CD14-positive monocyte (primary cell): ENCODE measurements at regions not wholly inside any gene's neighbourhood (a gene's known extent, or its start where the extent isn't known, plus 50 kb on each side); places are given as distances from the start of the nearest gene placed in this dataset.

ENCODE experiments used
- DNase-seq, 3 donors: peaks; one replicate each; pipeline ENCODE4 v3.0.0-alpha.2; 2011 to 2022
- H2AFZ ChIP-seq: 2 replicates; pipeline ENCODE4 v1.6.0; 2012; ENCODE audit warnings: mild to moderate bottlenecking, low read depth, low read length, inconsistent platforms; ENCODE audit not compliant: insufficient read depth, poor library complexity, severe bottlenecking
- H3K27ac ChIP-seq, 2 donors: 1 replicate in 1 of 2; 2 replicates in 1 of 2; pipeline ENCODE4 v1.5.1; 2012 to 2013; ENCODE audit warnings: low read length in 2 of 2, control low read depth in 1 of 2, inconsistent platforms in 1 of 2, low read depth in 1 of 2, mild to moderate bottlenecking in 1 of 2
- H3K27me3 ChIP-seq, 2 donors: one replicate each; pipeline versions ENCODE4 v1.6.0 to v1.6.1; 2011 to 2013; ENCODE audit warnings: low read length in 2 of 2; ENCODE audit not compliant: control insufficient read depth in 2 of 2, insufficient read depth in 2 of 2
- H3K36me3 ChIP-seq, 2 donors: replicated peaks in 1 of 2; 1 replicate in 1 of 2; 2 replicates in 1 of 2; pipeline versions ENCODE4 v1.5.1 to v1.6.1; 2012 to 2013; ENCODE audit warnings: low read length in 2 of 2, control low read depth in 1 of 2, inconsistent platforms in 1 of 2, mild to moderate bottlenecking in 1 of 2; ENCODE audit not compliant: insufficient read depth in 2 of 2, control insufficient read depth in 1 of 2
- H3K4me1 ChIP-seq, 2 donors: 1 replicate in 1 of 2; 2 replicates in 1 of 2; pipeline versions ENCODE4 v1.5.1 to v1.6.1; 2012 to 2013; ENCODE audit warnings: low read length in 2 of 2, control low read depth in 1 of 2, inconsistent platforms in 1 of 2, mild to moderate bottlenecking in 1 of 2, moderate library complexity in 1 of 2; ENCODE audit not compliant: insufficient read depth in 2 of 2, control insufficient read depth in 1 of 2
- H3K4me2 ChIP-seq: replicated peaks from 2 replicates; pipeline ENCODE3; 2012; ENCODE audit warnings: low read length, moderate library complexity, mild to moderate bottlenecking; ENCODE audit not compliant: poor library complexity, severe bottlenecking; ENCODE audit errors: extremely low read depth
- H3K4me3 ChIP-seq, 3 experiments: fragments of 200-600 bp in 1 of 3; sonication (generic) in 1 of 3; replicated peaks in 1 of 3; 1 replicate in 2 of 3; 2 replicates in 1 of 3; pipeline ENCODE4 v1.5.1; 2011 to 2013; ENCODE audit warnings: low read length in 3 of 3, mild to moderate bottlenecking in 3 of 3, control low read depth in 2 of 3, low read depth in 2 of 3, inconsistent platforms in 1 of 3, moderate library complexity in 1 of 3
- H3K79me2 ChIP-seq: 2 replicates; pipeline ENCODE4 v1.6.0; 2012; ENCODE audit warnings: mild to moderate bottlenecking, control low read depth, inconsistent platforms, low read length, moderate library complexity; ENCODE audit not compliant: insufficient read depth
- H3K9ac ChIP-seq: 2 replicates; pipeline ENCODE4 v1.6.0; 2017; ENCODE audit warnings: low read length, mild to moderate bottlenecking; ENCODE audit not compliant: insufficient read depth, poor library complexity, severe bottlenecking
- H3K9me3 ChIP-seq, 2 donors: replicated peaks in 1 of 2; 1 replicate in 1 of 2; 2 replicates in 1 of 2; pipeline versions ENCODE4 v1.5.1 to v1.6.1; 2012 to 2013; ENCODE audit warnings: low read length in 2 of 2, control low read depth in 1 of 2; ENCODE audit not compliant: control insufficient read depth in 1 of 2, insufficient read depth in 1 of 2
- H4K20me1 ChIP-seq: 2 replicates; pipeline ENCODE4 v1.6.0; 2012; ENCODE audit warnings: mild to moderate bottlenecking, low read length, control low read depth, moderate library complexity; ENCODE audit not compliant: insufficient read depth
- H3K27ac Mint-ChIP-seq, 7 donors: one replicate each; pipeline ENCODE4 v1.8.0; 2020; ENCODE audit warnings: mild to moderate bottlenecking in 7 of 7, mixed read lengths in 7 of 7, moderate library complexity in 6 of 7, inconsistent platforms in 2 of 7
- H3K27me3 Mint-ChIP-seq, 3 donors: one replicate each; pipeline ENCODE4 v1.8.0; 2021 to 2022; ENCODE audit warnings: low read depth in 3 of 3, mild to moderate bottlenecking in 3 of 3, mixed read lengths in 3 of 3, moderate library complexity in 3 of 3, inconsistent platforms in 1 of 3
- H3K36me3 Mint-ChIP-seq, 2 donors: one replicate each; pipeline ENCODE4 v1.8.0; 2020; ENCODE audit warnings: mixed read lengths in 2 of 2, inconsistent platforms in 1 of 2, mild to moderate bottlenecking in 1 of 2
- H3K4me1 Mint-ChIP-seq: one replicate; pipeline ENCODE4 v1.8.0; 2020; ENCODE audit warnings: mild to moderate bottlenecking, mixed read lengths
- H3K4me3 Mint-ChIP-seq, 2 donors: one replicate each; pipeline ENCODE4 v1.8.0; 2020; ENCODE audit warnings: mild to moderate bottlenecking in 2 of 2, mixed read lengths in 2 of 2, moderate library complexity in 1 of 2
- H3K9me3 Mint-ChIP-seq, 7 donors: one replicate each; pipeline ENCODE4 v1.8.0; 2020 to 2022; ENCODE audit warnings: mixed read lengths in 7 of 7, mild to moderate bottlenecking in 6 of 7, moderate library complexity in 6 of 7, inconsistent platforms in 2 of 7
- CTCF ChIP-seq: fragments of 200-600 bp; IDR thresholded peaks from one replicate; pipeline ENCODE4 v1.8.0; 2022; ENCODE audit warnings: antibody characterized with exemption, mild to moderate bottlenecking
- WGBS: methylation state at CpG from one replicate; pipeline ENCODE4 v1.1.5; 2013; ENCODE audit warnings: missing lambda C conversion rate; ENCODE audit not compliant: insufficient coverage; 5-methylcytosine and 5-hydroxymethylcytosine counted together
- intact Hi-C, 2 donors: fragments of 100-400 bp; cut with micrococcal nuclease; formaldehyde crosslinking; loops; one replicate each; pipeline versions ENCODE4 v1.15.0 to v1.15.1; 2023

- no peaks in the 10 kb centered on the region for H3K4me1 Mint-ChIP-seq
- Histone ChIP-seq H3K36me3 (no peaks in the 10 kb centered on the region), H4K20me1 (no peaks in the 10 kb centered on the region), H3K9ac (no peak overlapping the region), H3K79me2 (no peaks in the 10 kb centered on the region), H3K27me3 (no peaks in the 10 kb centered on the region), H3K4me3 (no peak overlapping the region), H3K4me2 (no peak overlapping the region), H3K4me1 (no peaks in the 10 kb centered on the region), H2AFZ (no peak overlapping the region), H3K27ac (no peak overlapping the region), H3K9me3 (no peaks in the 10 kb centered on the region)
- no peak overlapping the region for H3K4me3 Mint-ChIP-seq
- H3K27ac Mint-ChIP-seq = no peak overlapping the region
- intact Hi-C loops = no loop called here
- H3K9me3 Mint-ChIP-seq = peaks cover 0 to 22% (median 3%) of the 10 kb centered on the region in 7 donors
- no peaks in the 10 kb centered on the region for H3K36me3 Mint-ChIP-seq
- TF ChIP-seq CTCF = no peak
- DNase-seq = no peak
- 100% methylated on average over 3 of the region's 4 CpGs for WGBS
- H3K27me3 Mint-ChIP-seq = peaks cover 0 to 9% (median 4%) of the 10 kb centered on the region in 3 donors
These were observed 310.4 kb upstream of the NR2F2 start for GRCh38 chr15:96020133-96020532.

GRCh38 chr15:96020797-96021196, 309.7 kb upstream of the NR2F2 start:
- H3K9me3 ChIP-seq = no peaks in the 10 kb centered on the region

More at GRCh38 chr15:96020797-96021196, 309.7 kb upstream of the NR2F2 start:
- H4K20me1 ChIP-seq = no peaks in the 10 kb centered on the region
- Mint-ChIP-seq H3K9me3 (peaks cover 0 to 22% (median 3%) of the 10 kb centered on the region in 7 donors), H3K4me1 (no peaks in the 10 kb centered on the region), H3K27ac (no peak overlapping the region), H3K36me3 (no peaks in the 10 kb centered on the region), H3K27me3 (peaks cover 0 to 10% (median 4%) of the 10 kb centered on the region in 3 donors), H3K4me3 (no peak overlapping the region)
- no peaks in the 10 kb centered on the region for H3K79me2 ChIP-seq
- no peak overlapping the region for H3K4me2 ChIP-seq
- H3K36me3 ChIP-seq = no peaks in the 10 kb centered on the region
- H3K9ac ChIP-seq = no peak overlapping the region
- intact Hi-C loops = no loop called here
- no peak for TF ChIP-seq CTCF
- no peak overlapping the region for H2AFZ ChIP-seq
- no CpG with 5 or more reads among the region's 3 CpGs for WGBS
- H3K27ac ChIP-seq = no peak overlapping the region
- no peaks in the 10 kb centered on the region for H3K27me3 ChIP-seq
- no peak overlapping the region for H3K4me3 ChIP-seq
- no peaks in the 10 kb centered on the region for H3K4me1 ChIP-seq
- no peak for DNase-seq
